H1 (cell line): ENCODE measurements at regions not wholly inside any gene's neighbourhood (a gene's known extent, or its start where the extent isn't known, plus 50 kb on each side); places are given as distances from the start of the nearest gene placed in this dataset.

Experiments used
- CTCF ChIA-PET: fragments of 300-600 bp; sonication (Branson Sonifier 250); formaldehyde crosslinking; loops from one replicate; lab custom pipeline; 2021; ENCODE audit not compliant: partially characterized antibody; lab: Charles Lee
- POLR2A ChIA-PET: fragments of 300-600 bp; sonication (Branson Sonifier 250); formaldehyde crosslinking; loops from one replicate; lab custom pipeline; 2021; ENCODE audit warnings: inconsistent platforms; ENCODE audit not compliant: partially characterized antibody; lab: Charles Lee
- DNase-seq, 2 experiments: peaks; one replicate each; pipeline versions ENCODE4 v3.0.0 to v3.0.0-alpha.2; 2010 to 2022; ENCODE audit warnings: low spot score in 2 of 2, low read depth in 1 of 2, mixed read lengths in 1 of 2
- FAIRE-seq: peaks from 2 replicates; lab custom pipeline; 2011; peaks lifted over from hg19 to GRCh38; lab: Jason Lieb, UNC
- H2AFZ ChIP-seq: 2 replicates; pipeline ENCODE4 v1.8.1; 2012; ENCODE audit warnings: low read length, inconsistent platforms
- H2AK5ac ChIP-seq: 2 replicates; pipeline ENCODE4 v1.6.1; 2013; ENCODE audit warnings: low read depth, low read length
- H2BK120ac ChIP-seq: replicated peaks from 2 replicates; pipeline ENCODE3; 2013; ENCODE audit warnings: low read depth, low read length, inconsistent platforms
- H2BK12ac ChIP-seq: 2 replicates; pipeline ENCODE4 v1.6.1; 2013; ENCODE audit warnings: low read depth, low read length
- H2BK15ac ChIP-seq: 2 replicates; pipeline ENCODE4 v1.6.1; 2013; ENCODE audit warnings: low read length
- H2BK20ac ChIP-seq: 2 replicates; pipeline ENCODE4 v1.6.1; 2013; ENCODE audit warnings: low read length
- H2BK5ac ChIP-seq: 2 replicates; pipeline ENCODE4 v1.6.1; 2013; ENCODE audit warnings: low read depth, low read length
- H3K14ac ChIP-seq: 2 replicates; pipeline ENCODE4 v1.6.1; 2013; ENCODE audit warnings: inconsistent platforms; ENCODE audit not compliant: insufficient read length
- H3K18ac ChIP-seq: 2 replicates; pipeline ENCODE4 v1.6.1; 2013; ENCODE audit warnings: low read length; ENCODE audit errors: extremely low read depth
- H3K23ac ChIP-seq: 2 replicates; pipeline ENCODE4 v1.6.1; 2013; ENCODE audit warnings: inconsistent platforms; ENCODE audit not compliant: insufficient read length
- H3K23me2 ChIP-seq: 2 replicates; pipeline ENCODE4 v1.6.1; 2013; ENCODE audit warnings: low read depth, low read length
- H3K27ac ChIP-seq: 2 replicates; pipeline ENCODE4 v1.6.1; 2011; ENCODE audit warnings: low read depth, low read length, inconsistent platforms
- H3K27me3 ChIP-seq, 4 experiments: replicated peaks in 1 of 4; 1 replicate in 1 of 4; 2 replicates in 3 of 4; pipeline versions ENCODE4 v1.6.1 to v1.8.1; 2011 to 2013; ENCODE audit warnings: low read length in 3 of 4, mild to moderate bottlenecking in 3 of 4, inconsistent platforms in 2 of 4, mixed read lengths in 2 of 4, moderate library complexity in 1 of 4; ENCODE audit not compliant: control insufficient read depth in 3 of 4, insufficient read depth in 3 of 4; ENCODE audit errors: extremely low read depth in 1 of 4
- H3K36me3 ChIP-seq, 4 experiments: 2 replicates each; pipeline versions ENCODE4 v1.6.1 to v1.8.1; 2011 to 2013; ENCODE audit warnings: mild to moderate bottlenecking in 4 of 4, low read length in 3 of 4, moderate library complexity in 2 of 4, control low read depth in 1 of 4, inconsistent platforms in 1 of 4; ENCODE audit not compliant: insufficient read depth in 4 of 4, control insufficient read depth in 2 of 4
- H3K4ac ChIP-seq: replicated peaks from 2 replicates; pipeline ENCODE3; 2013; ENCODE audit warnings: low read length, low read depth, mixed read lengths, inconsistent platforms; ENCODE audit not compliant: insufficient read length
- H3K4me1 ChIP-seq, 4 experiments: replicated peaks in 1 of 4; 1 replicate in 1 of 4; 2 replicates in 3 of 4; pipeline versions ENCODE4 v1.6.1 to v1.8.1; 2011 to 2013; ENCODE audit warnings: low read length in 3 of 4, inconsistent platforms in 2 of 4, mixed read lengths in 1 of 4; ENCODE audit not compliant: insufficient read depth in 4 of 4, control insufficient read depth in 3 of 4
- H3K4me2 ChIP-seq, 2 experiments: 2 replicates each; pipeline versions ENCODE4 v1.6.1 to v1.8.1; 2011 to 2013; ENCODE audit warnings: low read depth in 2 of 2, low read length in 2 of 2, control low read depth in 1 of 2, inconsistent platforms in 1 of 2, mild to moderate bottlenecking in 1 of 2; ENCODE audit not compliant: insufficient read depth in 1 of 2
- H3K4me3 ChIP-seq, 4 experiments: fragments of 200-600, 300-600 bp in 1 of 4; sonication (generic), shearing (Covaris generic), sonication (Bioruptor Twin) in 1 of 4; 2 replicates each; pipeline versions ENCODE4 v1.5.1 to v1.8.1; 2011 to 2016; ENCODE audit warnings: low read length in 4 of 4, low read depth in 3 of 4, control low read depth in 2 of 4, inconsistent platforms in 2 of 4, mild to moderate bottlenecking in 2 of 4, mixed read lengths in 1 of 4, moderate library complexity in 1 of 4; ENCODE audit not compliant: insufficient read depth in 2 of 4; ENCODE audit errors: extremely low read depth in 1 of 4
- H3K56ac ChIP-seq: replicated peaks from 2 replicates; pipeline ENCODE3; 2013; ENCODE audit warnings: low read depth, mild to moderate bottlenecking, mixed read lengths, low read length, inconsistent platforms; ENCODE audit not compliant: insufficient read length
- H3K79me1 ChIP-seq: 2 replicates; pipeline ENCODE4 v1.6.1; 2013; ENCODE audit warnings: low read depth, low read length, control low read depth
- H3K79me2 ChIP-seq, 2 experiments: 2 replicates each; pipeline versions ENCODE4 v1.6.1 to v1.8.1; 2012 to 2013; ENCODE audit warnings: low read length in 2 of 2, mild to moderate bottlenecking in 2 of 2, inconsistent platforms in 1 of 2; ENCODE audit not compliant: insufficient read depth in 2 of 2, control insufficient read depth in 1 of 2
- H3K9ac ChIP-seq, 4 experiments: replicated peaks in 1 of 4; 1 replicate in 1 of 4; 2 replicates in 3 of 4; pipeline versions ENCODE4 v1.6.1 to v1.8.1; 2011 to 2013; ENCODE audit warnings: low read depth in 3 of 4, low read length in 3 of 4, control low read depth in 2 of 4, mild to moderate bottlenecking in 2 of 4, moderate library complexity in 2 of 4, inconsistent platforms in 1 of 4; ENCODE audit errors: extremely low read depth in 1 of 4
- H3K9me3 ChIP-seq, 2 experiments: 2 replicates each; pipeline versions ENCODE4 v1.6.1 to v1.8.1; 2012 to 2013; ENCODE audit warnings: mild to moderate bottlenecking in 2 of 2, moderate library complexity in 2 of 2, control low read depth in 1 of 2, inconsistent platforms in 1 of 2, low read depth in 1 of 2, low read length in 1 of 2, mixed read lengths in 1 of 2; ENCODE audit not compliant: insufficient read depth in 2 of 2
- H4K20me1 ChIP-seq, 2 experiments: replicated peaks in 1 of 2; 2 replicates each; pipeline versions ENCODE3 to v1.8.1; 2011 to 2013; ENCODE audit warnings: inconsistent platforms in 2 of 2, low read length in 2 of 2, mild to moderate bottlenecking in 1 of 2; ENCODE audit not compliant: insufficient read depth in 2 of 2, control insufficient read depth in 1 of 2
- H4K5ac ChIP-seq: 2 replicates; pipeline ENCODE4 v1.6.1; 2013; ENCODE audit warnings: low read length, low read depth, mixed read lengths, inconsistent platforms; ENCODE audit not compliant: insufficient read length
- H4K8ac ChIP-seq: 2 replicates; pipeline ENCODE4 v1.8.0; 2013; ENCODE audit warnings: mild to moderate bottlenecking, moderate library complexity, low read length, inconsistent platforms; ENCODE audit not compliant: insufficient read depth; ENCODE audit errors: extremely low read depth
- H4K91ac ChIP-seq: replicated peaks from 2 replicates; pipeline ENCODE3; 2013; ENCODE audit warnings: low read length, mixed read lengths, inconsistent platforms; ENCODE audit not compliant: insufficient read length
- CHD2 ChIP-seq: IDR thresholded peaks from 2 replicates; pipeline ENCODE4 v1.6.1; 2012; ENCODE audit warnings: low read length, improper control_type of control experiment
- GABPA ChIP-seq: IDR thresholded peaks from 2 replicates; pipeline ENCODE4 v1.6.1; 2011; ENCODE audit warnings: mild to moderate bottlenecking, low read length, moderate library complexity, borderline replicate concordance; ENCODE audit not compliant: insufficient read depth
- HDAC6 ChIP-seq: IDR thresholded peaks from one replicate; pipeline ENCODE4 v1.7.1; 2012; ENCODE audit warnings: low read depth, mild to moderate bottlenecking, inconsistent platforms, low read length, moderate library complexity
- NANOG ChIP-seq: IDR thresholded peaks from 2 replicates; pipeline ENCODE4 v1.6.1; 2011; ENCODE audit warnings: low read length, low read depth, mild to moderate bottlenecking, inconsistent platforms; ENCODE audit not compliant: insufficient read depth, poor library complexity, severe bottlenecking
- PHF8 ChIP-seq: fragments of 200-600 bp; sonication (generic); conservative IDR thresholded peaks from 2 replicates; pipeline ENCODE4 v1.7.1; 2012; ENCODE audit warnings: low read depth, mild to moderate bottlenecking, inconsistent platforms, low read length, moderate library complexity
- POLR2AphosphoS5 ChIP-seq: IDR thresholded peaks from 2 replicates; pipeline ENCODE4 v1.6.1; 2011; ENCODE audit warnings: low read depth, low read length
- POU5F1 ChIP-seq: IDR thresholded peaks from 2 replicates; pipeline ENCODE4 v1.6.1; 2011; ENCODE audit warnings: low read depth, mild to moderate bottlenecking, low read length, moderate library complexity
- RAD21 ChIP-seq, 2 experiments: IDR thresholded peaks in 1 of 2; conservative IDR thresholded peaks in 1 of 2; 2 replicates each; pipeline ENCODE4 v1.6.1; 2011; ENCODE audit warnings: low read depth in 2 of 2, low read length in 2 of 2, improper control_type of control experiment in 1 of 2, inconsistent platforms in 1 of 2, mild to moderate bottlenecking in 1 of 2, moderate library complexity in 1 of 2
- RNF2 ChIP-seq: fragments of 200-900, 300-1000 bp; sonication (generic); IDR thresholded peaks from 2 replicates; pipeline ENCODE4 v1.7.1; 2016; ENCODE audit warnings: borderline replicate concordance, low read depth, mild to moderate bottlenecking, antibody characterized with exemption, low read length; ENCODE audit not compliant: poor library complexity, severe bottlenecking; ENCODE audit errors: missing control alignments
- RXRA ChIP-seq: IDR thresholded peaks from 2 replicates; pipeline ENCODE4 v1.6.1; 2011; ENCODE audit warnings: low read depth, mild to moderate bottlenecking, low read length, moderate library complexity; ENCODE audit not compliant: insufficient read depth
- SRF ChIP-seq: IDR thresholded peaks from 2 replicates; pipeline ENCODE4 v1.6.1; 2011; ENCODE audit warnings: mild to moderate bottlenecking, low read depth, low read length, moderate library complexity
- WGBS, 2 experiments: shearing (Covaris generic) in 1 of 2; methylation state at CpG; one replicate each; pipeline versions ENCODE4 v1.1.6 to v1.1.7; 2013 to 2015; ENCODE audit warnings: low lambda C conversion rate in 2 of 2, mixed read lengths in 2 of 2, inconsistent platforms in 1 of 2, low coverage in 1 of 2, missing lambda C conversion rate in 1 of 2; ENCODE audit not compliant: insufficient replicate concordance in 2 of 2, insufficient coverage in 1 of 2, insufficient read length in 1 of 2; ENCODE audit errors: extremely low coverage in 1 of 2, missing lambda C conversion rate in 1 of 2; 5-methylcytosine and 5-hydroxymethylcytosine counted together
- TF ChIP-seq, protein P1 (sequence below): IDR thresholded peaks from 2 replicates; pipeline ENCODE4 v1.6.1; 2012; ENCODE audit warnings: inconsistent platforms

DNA sequence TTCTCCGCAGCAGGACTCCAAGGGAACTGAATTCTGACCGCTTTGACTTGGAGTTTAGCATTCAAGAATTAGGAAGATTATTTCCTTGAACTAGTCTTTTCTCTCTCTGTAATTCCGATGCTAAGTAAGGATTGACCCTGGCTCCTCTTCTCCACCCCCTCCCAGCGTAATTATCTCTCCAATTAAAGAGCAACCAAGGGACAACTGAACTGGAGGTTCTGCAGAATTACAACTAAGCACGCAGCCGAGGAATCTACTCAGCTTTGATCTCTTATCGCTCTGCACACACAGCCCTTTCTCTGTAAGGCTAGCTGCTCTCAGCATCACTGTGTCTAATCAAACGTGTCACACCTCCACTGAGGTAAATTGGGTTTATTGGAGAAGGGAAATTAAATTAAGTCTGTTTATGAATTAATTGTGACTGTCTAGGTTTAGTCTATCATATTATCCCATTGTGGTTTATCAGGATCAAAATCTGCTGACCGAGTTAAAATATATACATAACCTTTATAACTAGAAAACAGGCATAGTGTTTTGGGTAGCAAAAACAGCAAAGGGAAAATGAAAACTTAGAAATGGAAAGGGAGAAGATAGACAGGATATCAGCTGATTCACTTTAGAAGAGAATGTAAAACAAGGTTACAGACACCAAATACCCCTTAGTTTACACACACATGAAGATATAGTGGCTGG lies 241.3 kb upstream of the LARGE1 start:
- H3K9ac ChIP-seq, result no peak overlapping the region
- H4K5ac ChIP-seq, result no peak overlapping the region
- no peak overlapping the region for H4K91ac ChIP-seq
- ChIA-PET CTCF (interaction anchor here (0.5 to 0.6 kb wide), 2 partner anchors 216 to 980 kb away, joined by 3 to 4 read pairs; no protein-coding TSS in a partner anchor), POLR2A (no interaction called here)
- H2AK5ac ChIP-seq, result no peak overlapping the region
- H4K8ac ChIP-seq, result no peak overlapping the region
- H3K9me3 ChIP-seq, result no peaks in the 10 kb centered on the region
- FAIRE-seq, result no peak
- DNase-seq, result no peak
- H2AFZ ChIP-seq, result no peak overlapping the region
- H3K4me3 ChIP-seq, result no peak overlapping the region
- H3K56ac ChIP-seq, result no peak overlapping the region
- H3K79me1 ChIP-seq, result no peaks in the 10 kb centered on the region
- H3K27ac ChIP-seq, result no peak overlapping the region
- no peak overlapping the region for H3K23ac ChIP-seq
- H2BK20ac ChIP-seq, result no peak overlapping the region
- no peaks in the 10 kb centered on the region for H3K36me3 ChIP-seq
- H2BK5ac ChIP-seq, result no peak overlapping the region
- no peak overlapping the region for H2BK15ac ChIP-seq
- no peak overlapping the region for H3K4me2 ChIP-seq
- H3K23me2 ChIP-seq, result no peaks in the 10 kb centered on the region
- H3K4me1 ChIP-seq, result peaks cover 0 to 8% (median 1%) of the 10 kb centered on the region in 4 experiments; a peak in 3 of 7 replicates
- no peak overlapping the region for H2BK12ac ChIP-seq
- no peak overlapping the region for H3K18ac ChIP-seq
- H2BK120ac ChIP-seq, result no peak overlapping the region
- H4K20me1 ChIP-seq, result peaks cover 0 to 2% of the 10 kb centered on the region in 2 experiments
- H3K27me3 ChIP-seq, result peaks cover 0 to 4% (median 0%) of the 10 kb centered on the region in 4 experiments; a peak in 2 of 7 replicates
- H3K4ac ChIP-seq, result no peak overlapping the region
- no peak overlapping the region for H3K14ac ChIP-seq
- WGBS, 2 experiments, result 80% methylated on average over 9 of the region's 9 CpGs; no CpG with 5 or more reads in 1 of the 2 experiments
- no peaks in the 10 kb centered on the region for H3K79me2 ChIP-seq
- TF ChIP-seq GABPA (no peak), RAD21 (IDR thresholded peaks at IDR 0.05 in 1 of 2, conservative IDR thresholded peaks at IDR 0.05 in 1 of 2; ENCODE audit: low read depth in 2 of 2, low read length in 2 of 2) (no peak), SRF (no peak), CHD2 (no peak), POLR2AphosphoS5 (no peak), NANOG (no peak), RNF2 (no peak), RXRA (no peak), POU5F1 (no peak), HDAC6 (no peak), PHF8 (no peak)
- TF ChIP-seq, protein P1, sequence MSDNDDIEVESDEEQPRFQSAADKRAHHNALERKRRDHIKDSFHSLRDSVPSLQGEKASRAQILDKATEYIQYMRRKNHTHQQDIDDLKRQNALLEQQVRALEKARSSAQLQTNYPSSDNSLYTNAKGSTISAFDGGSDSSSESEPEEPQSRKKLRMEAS, result no peak
